CD4-positive, alpha-beta T cell treated with Interleukin-17A for 4 hours (primary cell): ENCODE measurements at regions not wholly inside any gene's neighbourhood (a gene's known extent, or its start where the extent isn't known, plus 50 kb on each side); places are given as distances from the start of the nearest gene placed in this dataset.

Source experiments
- DNase-seq: peaks from one replicate; pipeline ENCODE4 v3.0.0-alpha.2; 2020; ENCODE audit warnings: mixed read lengths

- DNase-seq = no peak
Measured at GRCh38 chr10:113331961-113332360, 220.9 kb upstream of the HABP2 start.

GRCh38 chr10:113333313-113333712, 219.5 kb upstream of the HABP2 start:
- no peak for DNase-seq

- no peak for DNase-seq
Measured at GRCh38 chr10:113335592-113335991, 217.3 kb upstream of the HABP2 start.

GRCh38 chr10:113336549-113337130, 216.2 kb upstream of the HABP2 start:
- no peak for DNase-seq

GRCh38 chr10:113337142-113337541, 215.7 kb upstream of the HABP2 start:
- no peak for DNase-seq

GRCh38 chr10:113339121-113339520, 213.7 kb upstream of the HABP2 start:
- no peak for DNase-seq

- no peak for DNase-seq
Measured at GRCh38 chr10:113340282-113340681, 212.6 kb upstream of the HABP2 start.

GRCh38 chr10:113341138-113341537, 211.7 kb upstream of the HABP2 start:
- no peak for DNase-seq

- no peak for DNase-seq
Measured at GRCh38 chr10:113345826-113346624, 206.8 kb upstream of the HABP2 start.

GRCh38 chr10:113347508-113347907, 205.3 kb upstream of the HABP2 start:
- no peak for DNase-seq

GRCh38 chr10:113348694-113349093, 204.2 kb upstream of the HABP2 start:
- no peak for DNase-seq

- no peak for DNase-seq
Measured at GRCh38 chr10:113350311-113351040, 202.4 kb upstream of the HABP2 start.

GRCh38 chr10:113354711-113355110, 198.1 kb upstream of the HABP2 start:
- no peak for DNase-seq

GRCh38 chr10:113356794-113357680, 195.8 kb upstream of the HABP2 start:
- DNase-seq = no peak

- DNase-seq = no peak
Measured at GRCh38 chr10:113357681-113358300, 195.1 kb upstream of the HABP2 start.

GRCh38 chr10:113359655-113360054, 193.2 kb upstream of the HABP2 start:
- DNase-seq = no peak

- no peak for DNase-seq
Measured at GRCh38 chr10:113360870-113361269, 192.0 kb upstream of the HABP2 start.

- DNase-seq = no peak
Measured at GRCh38 chr10:113362645-113363091, 190.2 kb upstream of the HABP2 start.

GRCh38 chr10:113364227-113364626, 188.6 kb upstream of the HABP2 start:
- no peak for DNase-seq

GRCh38 chr10:113368666-113369364, 184.0 kb upstream of the HABP2 start:
- DNase-seq = no peak

- DNase-seq = no peak
Measured at GRCh38 chr10:113369365-113369694, 183.5 kb upstream of the HABP2 start.

- no peak for DNase-seq
Measured at GRCh38 chr10:113376428-113376827, 176.4 kb upstream of the HABP2 start.
